Activated naive CD8-positive, alpha-beta T cell treated with anti-CD3 and anti-CD28 coated beads, Interleukin-2, amount 50 U/mL, for 16 hours (primary cell): ENCODE measurements at regions not wholly inside any gene's neighbourhood (a gene's known extent, or its start where the extent isn't known, plus 50 kb on each side); places are given as distances from the start of the nearest gene placed in this dataset.
"Not testable (repeated sequence)": the region's sequence is repeated elsewhere in the genome, so short reads cannot be mapped to it uniquely, and the experiment has no call there.

Source experiments
- DNase-seq: peaks from one replicate; pipeline ENCODE4 v3.0.0-alpha.2; 2020; ENCODE audit warnings: low read depth, low spot score

GRCh38 chr1:41983451-41983850, 64.7 kb upstream of the HIVEP3 start:
- no peak for DNase-seq

GRCh38 chr1:41981796-41982195, 63.1 kb upstream of the HIVEP3 start:
- DNase-seq = no peak

- no peak for DNase-seq
Observed at GRCh38 chr1:41980827-41981653, 62.3 kb upstream of the HIVEP3 start.

- no peak for DNase-seq
Observed at GRCh38 chr1:41978986-41979385, 60.3 kb upstream of the HIVEP3 start.

- no peak for DNase-seq
Observed at GRCh38 chr1:41977326-41977725, 58.6 kb upstream of the HIVEP3 start.

- DNase-seq = no peak
Observed at GRCh38 chr1:41976671-41977070, 57.9 kb upstream of the HIVEP3 start.

- no peak for DNase-seq
Observed at GRCh38 chr1:41975850-41976569, 57.3 kb upstream of the HIVEP3 start.

- DNase-seq = no peak
Observed at GRCh38 chr1:41975121-41975520, 56.4 kb upstream of the HIVEP3 start.

- DNase-seq = not testable (repeated sequence)
Observed at GRCh38 chr1:41968557-41968956, 49.8 kb upstream of the HIVEP3 start.
